ENCODE measurements at regions not wholly inside any gene's neighbourhood (a gene's known extent, or its start where the extent isn't known, plus 50 kb on each side); places are given as distances from the start of the nearest gene placed in this dataset.

DNA sequence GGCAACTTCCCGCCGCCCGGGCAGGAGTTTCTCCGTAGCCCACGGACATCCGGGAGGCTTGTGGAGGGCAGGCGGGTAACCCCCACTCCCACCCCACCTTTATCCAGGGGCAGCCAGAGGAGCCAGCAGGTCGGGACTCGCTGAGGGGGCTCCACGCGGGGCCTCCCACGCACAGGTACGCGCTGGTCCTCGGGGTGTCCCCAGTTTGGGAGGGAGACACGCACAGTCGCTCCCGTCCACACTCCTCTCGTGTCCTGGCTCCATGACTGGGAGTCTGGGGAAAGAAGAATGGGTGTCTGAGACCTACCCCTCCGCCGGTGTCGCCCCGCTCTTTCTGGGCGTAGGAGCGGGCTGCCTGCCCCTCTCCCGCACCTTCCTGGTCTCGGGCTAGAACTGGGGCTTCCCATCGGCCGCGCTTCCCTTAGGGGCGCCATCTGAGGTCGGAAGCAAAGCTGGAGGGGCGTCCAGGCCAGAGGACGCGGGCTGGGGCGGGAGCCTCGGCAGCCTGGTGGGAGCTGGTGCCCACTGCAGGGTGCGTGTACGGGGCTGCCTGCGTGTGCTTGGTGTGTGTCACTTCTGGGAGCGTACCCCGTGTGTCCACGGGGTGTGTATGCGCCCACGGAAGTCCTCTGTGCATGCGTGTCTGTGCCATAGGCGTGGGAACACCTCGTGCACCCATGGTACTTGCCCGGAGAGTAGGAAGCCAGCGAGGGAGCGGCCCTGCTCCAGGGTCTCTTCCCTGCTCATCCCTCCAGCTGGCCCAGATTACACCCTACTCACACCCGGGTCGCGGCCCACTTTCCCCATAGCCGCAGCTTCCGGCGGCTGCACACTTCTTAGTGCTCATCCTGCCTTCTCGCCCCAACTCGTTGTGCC is 73.0 kb upstream of the LEP start:
- no peaks in the 10 kb centered on the region for H3K79me2 ChIP-seq (ENCODE audit: control insufficient read depth, insufficient read depth, low read length)
- no TSS peak for BruUV-seq (replicated peaks)
- no peak overlapping the region for H2AFZ ChIP-seq (ENCODE audit: control insufficient read depth, low read depth, low read length)
- H3K9me3 ChIP-seq (replicated peaks; ENCODE audit: control insufficient read depth, insufficient read depth, low read length): no peaks in the 10 kb centered on the region
- RAD21 ChIA-PET (ENCODE audit: unreplicated experiment): no interaction called here
- no peak for FAIRE-seq
- POLR2A ChIA-PET: no interaction called here
- DNase-seq (ENCODE audit: low read depth, low spot score): no peak
- H3K27me3 ChIP-seq (replicated peaks in 1 of 2; ENCODE audit: control insufficient read depth in 2 of 2, insufficient read depth in 2 of 2, low read length in 1 of 2): peaks cover 23 to 24% of the 10 kb centered on the region in 2 experiments
- H3K27ac ChIP-seq (ENCODE audit: control insufficient read depth, insufficient read depth): no peak overlapping the region
- in situ Hi-C loops (cut with MboI) (no loop called here), intact Hi-C loops (cut with micrococcal nuclease; ENCODE audit: unreplicated experiment) (no loop called here)
- CTCF ChIA-PET: no interaction called here
- no peak overlapping the region for H3K9ac ChIP-seq (ENCODE audit: control insufficient read depth, insufficient read depth, low read length)
- no peak overlapping the region for H3K4me3 ChIP-seq
- ATAC-seq: no peak
- H4K20me1 ChIP-seq (ENCODE audit: control insufficient read depth, insufficient read depth): no peaks in the 10 kb centered on the region
- SMC1A ChIA-PET (ENCODE audit: uncharacterized antibody, unreplicated experiment): no interaction called here
- 21% methylated on average over 53 of the region's 59 CpGs for whole genome bisulfite sequencing (ENCODE audit: insufficient coverage, insufficient replicate concordance, low lambda C conversion rate, missing lambda C conversion rate)
- H3K4me2 ChIP-seq (ENCODE audit: control insufficient read depth, insufficient read depth): no peak overlapping the region
- H3K4me1 ChIP-seq (ENCODE audit: control insufficient read depth, insufficient read depth, low read length): no peaks in the 10 kb centered on the region
- no peaks in the 10 kb centered on the region for H3K36me3 ChIP-seq (ENCODE audit: control insufficient read depth in 2 of 2, insufficient read depth in 2 of 2, low read length in 1 of 2)
- TF ChIP-seq SREBF2 (IDR thresholded peaks at IDR 0.05; ENCODE audit: low read length): no peak
- TF ChIP-seq, protein P1, sequence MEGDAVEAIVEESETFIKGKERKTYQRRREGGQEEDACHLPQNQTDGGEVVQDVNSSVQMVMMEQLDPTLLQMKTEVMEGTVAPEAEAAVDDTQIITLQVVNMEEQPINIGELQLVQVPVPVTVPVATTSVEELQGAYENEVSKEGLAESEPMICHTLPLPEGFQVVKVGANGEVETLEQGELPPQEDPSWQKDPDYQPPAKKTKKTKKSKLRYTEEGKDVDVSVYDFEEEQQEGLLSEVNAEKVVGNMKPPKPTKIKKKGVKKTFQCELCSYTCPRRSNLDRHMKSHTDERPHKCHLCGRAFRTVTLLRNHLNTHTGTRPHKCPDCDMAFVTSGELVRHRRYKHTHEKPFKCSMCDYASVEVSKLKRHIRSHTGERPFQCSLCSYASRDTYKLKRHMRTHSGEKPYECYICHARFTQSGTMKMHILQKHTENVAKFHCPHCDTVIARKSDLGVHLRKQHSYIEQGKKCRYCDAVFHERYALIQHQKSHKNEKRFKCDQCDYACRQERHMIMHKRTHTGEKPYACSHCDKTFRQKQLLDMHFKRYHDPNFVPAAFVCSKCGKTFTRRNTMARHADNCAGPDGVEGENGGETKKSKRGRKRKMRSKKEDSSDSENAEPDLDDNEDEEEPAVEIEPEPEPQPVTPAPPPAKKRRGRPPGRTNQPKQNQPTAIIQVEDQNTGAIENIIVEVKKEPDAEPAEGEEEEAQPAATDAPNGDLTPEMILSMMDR (IDR thresholded peaks at IDR 0.05 in 2 of 3, conservative IDR thresholded peaks at IDR 0.05 in 1 of 3; ENCODE audit: control insufficient read depth in 2 of 3, extremely low read depth in 1 of 3, insufficient read depth in 1 of 3, low read depth in 3 of 3, low read length in 3 of 3): no peak
- TF ChIP-seq, protein P2, sequence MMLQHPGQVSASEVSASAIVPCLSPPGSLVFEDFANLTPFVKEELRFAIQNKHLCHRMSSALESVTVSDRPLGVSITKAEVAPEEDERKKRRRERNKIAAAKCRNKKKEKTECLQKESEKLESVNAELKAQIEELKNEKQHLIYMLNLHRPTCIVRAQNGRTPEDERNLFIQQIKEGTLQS (IDR thresholded peaks at IDR 0.05; ENCODE audit: borderline replicate concordance, extremely low read depth, low read depth, low read length): no peak
- TF ChIP-seq ATF7 (IDR thresholded peaks at IDR 0.05; ENCODE audit: low read depth): no peak
- TF ChIP-seq CBX5 (IDR thresholded peaks at IDR 0.05; ENCODE audit: low read depth): no peak
- TF ChIP-seq ESRRA (IDR thresholded peaks at IDR 0.05; ENCODE audit: low read length): no peak
- TF ChIP-seq, protein P3, sequence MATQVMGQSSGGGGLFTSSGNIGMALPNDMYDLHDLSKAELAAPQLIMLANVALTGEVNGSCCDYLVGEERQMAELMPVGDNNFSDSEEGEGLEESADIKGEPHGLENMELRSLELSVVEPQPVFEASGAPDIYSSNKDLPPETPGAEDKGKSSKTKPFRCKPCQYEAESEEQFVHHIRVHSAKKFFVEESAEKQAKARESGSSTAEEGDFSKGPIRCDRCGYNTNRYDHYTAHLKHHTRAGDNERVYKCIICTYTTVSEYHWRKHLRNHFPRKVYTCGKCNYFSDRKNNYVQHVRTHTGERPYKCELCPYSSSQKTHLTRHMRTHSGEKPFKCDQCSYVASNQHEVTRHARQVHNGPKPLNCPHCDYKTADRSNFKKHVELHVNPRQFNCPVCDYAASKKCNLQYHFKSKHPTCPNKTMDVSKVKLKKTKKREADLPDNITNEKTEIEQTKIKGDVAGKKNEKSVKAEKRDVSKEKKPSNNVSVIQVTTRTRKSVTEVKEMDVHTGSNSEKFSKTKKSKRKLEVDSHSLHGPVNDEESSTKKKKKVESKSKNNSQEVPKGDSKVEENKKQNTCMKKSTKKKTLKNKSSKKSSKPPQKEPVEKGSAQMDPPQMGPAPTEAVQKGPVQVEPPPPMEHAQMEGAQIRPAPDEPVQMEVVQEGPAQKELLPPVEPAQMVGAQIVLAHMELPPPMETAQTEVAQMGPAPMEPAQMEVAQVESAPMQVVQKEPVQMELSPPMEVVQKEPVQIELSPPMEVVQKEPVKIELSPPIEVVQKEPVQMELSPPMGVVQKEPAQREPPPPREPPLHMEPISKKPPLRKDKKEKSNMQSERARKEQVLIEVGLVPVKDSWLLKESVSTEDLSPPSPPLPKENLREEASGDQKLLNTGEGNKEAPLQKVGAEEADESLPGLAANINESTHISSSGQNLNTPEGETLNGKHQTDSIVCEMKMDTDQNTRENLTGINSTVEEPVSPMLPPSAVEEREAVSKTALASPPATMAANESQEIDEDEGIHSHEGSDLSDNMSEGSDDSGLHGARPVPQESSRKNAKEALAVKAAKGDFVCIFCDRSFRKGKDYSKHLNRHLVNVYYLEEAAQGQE (IDR thresholded peaks at IDR 0.05; ENCODE audit: low read depth, low read length): no peak
- TF ChIP-seq TBL1XR1 (IDR thresholded peaks at IDR 0.05; ENCODE audit: low read depth, low read length): no peak
- no peak for TF ChIP-seq DPF2 (IDR thresholded peaks at IDR 0.05)
- TF ChIP-seq NFYA (IDR thresholded peaks at IDR 0.05; ENCODE audit: borderline replicate concordance, low read depth, low read length): no peak
- no peak for TF ChIP-seq GABPA (IDR thresholded peaks at IDR 0.05; ENCODE audit: low read depth)
- TF ChIP-seq, protein P4, sequence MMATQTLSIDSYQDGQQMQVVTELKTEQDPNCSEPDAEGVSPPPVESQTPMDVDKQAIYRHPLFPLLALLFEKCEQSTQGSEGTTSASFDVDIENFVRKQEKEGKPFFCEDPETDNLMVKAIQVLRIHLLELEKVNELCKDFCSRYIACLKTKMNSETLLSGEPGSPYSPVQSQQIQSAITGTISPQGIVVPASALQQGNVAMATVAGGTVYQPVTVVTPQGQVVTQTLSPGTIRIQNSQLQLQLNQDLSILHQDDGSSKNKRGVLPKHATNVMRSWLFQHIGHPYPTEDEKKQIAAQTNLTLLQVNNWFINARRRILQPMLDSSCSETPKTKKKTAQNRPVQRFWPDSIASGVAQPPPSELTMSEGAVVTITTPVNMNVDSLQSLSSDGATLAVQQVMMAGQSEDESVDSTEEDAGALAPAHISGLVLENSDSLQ (IDR thresholded peaks at IDR 0.05): no peak
- TF ChIP-seq MEF2A (IDR thresholded peaks at IDR 0.05; ENCODE audit: insufficient read depth, low read depth, low read length): no peak
- no peak for TF ChIP-seq MXI1 (IDR thresholded peaks at IDR 0.05; ENCODE audit: low read depth, low read length)
- no peak for TF ChIP-seq FOS (IDR thresholded peaks at IDR 0.05; ENCODE audit: borderline replicate concordance, extremely low read depth, insufficient read length)
- TF ChIP-seq RBBP5 (conservative IDR thresholded peaks at IDR 0.05): no peak
